OCI-LY7 (cell line): ENCODE measurements at regions not wholly inside any gene's neighbourhood (a gene's known extent, or its start where the extent isn't known, plus 50 kb on each side); places are given as distances from the start of the nearest gene placed in this dataset.

Source experiments
- BruUV-seq: library from RNA; stranded (reverse); fragments of 400-500 nt; replicated peaks from 2 replicates; lab custom pipeline; 2021; lab: Mats Ljungman, UMichigan
- CTCF ChIA-PET: fragments of 300-600 bp; sonication (Branson Sonifier 250); formaldehyde crosslinking; loops from one replicate; lab custom pipeline; 2022; ENCODE audit warnings: antibody characterized with exemption; ENCODE audit not compliant: unreplicated experiment; lab: Charles Lee
- POLR2A ChIA-PET: fragments of 300-600 bp; sonication (Branson Sonifier 250); formaldehyde crosslinking; loops from one replicate; lab custom pipeline; 2022; ENCODE audit warnings: antibody characterized with exemption; lab: Charles Lee
- DNase-seq: peaks from one replicate; pipeline ENCODE4 v3.0.0-alpha.2; 2015; ENCODE audit warnings: low spot score
- H2AFZ ChIP-seq: fragments of 200-600 bp; sonication (generic), shearing (Covaris generic); 2 replicates; pipeline ENCODE4 v1.6.1; 2014; ENCODE audit warnings: mild to moderate bottlenecking, antibody characterized with exemption, low read length, moderate library complexity
- H3K27ac ChIP-seq: fragments of 200-600 bp; sonication (generic); 2 replicates; pipeline ENCODE4 v1.5.1; 2014; ENCODE audit warnings: mixed run types, low read depth, mild to moderate bottlenecking, moderate library complexity, low read length, inconsistent platforms; ENCODE audit not compliant: poor library complexity, severe bottlenecking
- H3K36me3 ChIP-seq: fragments of 200-600 bp; sonication (generic); 2 replicates; pipeline ENCODE4 v1.6.1; 2014; ENCODE audit warnings: mild to moderate bottlenecking, antibody characterized with exemption, low read length, moderate library complexity, mixed read lengths; ENCODE audit not compliant: insufficient read depth
- H3K4me1 ChIP-seq: fragments of 200-600 bp; sonication (generic); 2 replicates; pipeline ENCODE4 v1.5.1; 2014; ENCODE audit warnings: mild to moderate bottlenecking, low read length; ENCODE audit not compliant: insufficient read depth, poor library complexity, severe bottlenecking
- H3K4me2 ChIP-seq: fragments of 200-600 bp; sonication (generic); 2 replicates; pipeline ENCODE4 v1.6.1; 2014; ENCODE audit warnings: mild to moderate bottlenecking, low read length
- H3K4me3 ChIP-seq: fragments of 200-600 bp; sonication (generic); 2 replicates; pipeline ENCODE4 v1.5.1; 2014; ENCODE audit warnings: mild to moderate bottlenecking, low read depth, low read length; ENCODE audit not compliant: poor library complexity, severe bottlenecking
- H3K79me2 ChIP-seq: fragments of 200-600 bp; sonication (generic); 2 replicates; pipeline ENCODE4 v1.6.1; 2016; ENCODE audit warnings: low read depth, mild to moderate bottlenecking, low read length, moderate library complexity, mixed read lengths; ENCODE audit not compliant: insufficient read depth
- H3K9me2 ChIP-seq: fragments of 200-600 bp; sonication (generic); 2 replicates; pipeline ENCODE4 v1.6.1; 2016; ENCODE audit warnings: mild to moderate bottlenecking, low read length, mixed read lengths; ENCODE audit not compliant: insufficient read depth
- H3K9me3 ChIP-seq: fragments of 200-600 bp; sonication (generic); 2 replicates; pipeline ENCODE4 v1.6.1; 2014; ENCODE audit warnings: mild to moderate bottlenecking, mixed run types, low read length, mixed read lengths
- H4K20me1 ChIP-seq: fragments of 200-600 bp; sonication (generic); 2 replicates; pipeline ENCODE4 v1.6.1; 2014; ENCODE audit warnings: mild to moderate bottlenecking, antibody characterized with exemption, low read length, moderate library complexity, mixed read lengths; ENCODE audit not compliant: insufficient read depth
- EZH2phosphoT487 ChIP-seq: fragments of 200-600 bp; sonication (generic); IDR thresholded peaks from 2 replicates; pipeline ENCODE4 v1.6.1; 2018; ENCODE audit warnings: low read depth, borderline replicate concordance, mild to moderate bottlenecking, mixed run types, antibody characterized with exemption, low read length, moderate library complexity, mixed read lengths
- intact Hi-C: fragments of 100-400 bp; cut with micrococcal nuclease; formaldehyde crosslinking; loops from one replicate; pipeline ENCODE4 v1.10.0; 2022; ENCODE audit not compliant: unreplicated experiment
- TF ChIP-seq, protein P1 (sequence below): fragments of 200-600 bp; sonication (generic); conservative IDR thresholded peaks from 2 replicates; pipeline ENCODE4 v1.5.1; 2014; ENCODE audit warnings: mild to moderate bottlenecking, antibody characterized with exemption, low read length, moderate library complexity, mixed read lengths

DNA sequence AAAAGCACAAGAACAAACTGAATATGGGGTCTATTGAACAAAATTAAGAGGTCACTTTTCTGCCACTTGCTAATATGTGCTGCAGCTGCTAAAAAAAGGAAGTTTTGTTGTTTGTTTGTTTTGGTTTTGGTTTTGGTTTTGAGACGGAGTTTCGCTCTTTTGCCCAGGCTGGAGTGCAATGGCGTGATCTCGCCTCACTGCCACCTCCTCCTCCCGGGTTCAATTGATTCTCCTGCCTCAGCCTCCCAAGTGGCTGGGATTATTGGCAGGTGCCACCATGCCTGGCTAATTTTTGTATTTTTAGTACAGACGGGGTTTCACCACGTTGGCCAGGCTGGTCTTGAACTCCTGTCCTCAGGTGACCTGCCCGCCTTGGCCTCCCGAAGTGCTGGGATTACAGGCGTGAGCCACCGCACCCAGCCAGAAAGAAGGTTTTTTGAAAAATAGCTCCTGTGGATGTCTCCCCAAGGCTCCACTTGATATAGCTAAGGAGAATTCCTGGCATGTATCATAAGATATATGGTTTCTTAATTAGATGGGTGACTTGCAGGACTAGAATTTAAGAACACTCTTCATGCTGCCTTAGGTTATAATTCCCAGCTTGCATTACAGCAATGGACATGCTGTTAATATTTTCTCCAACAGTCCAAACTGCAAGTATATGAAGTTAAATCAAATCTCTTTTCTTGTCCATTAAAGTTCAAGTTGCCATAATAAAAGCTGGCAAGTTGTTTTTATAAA, 237.6 kb upstream of the AMIGO2 start:
- Histone ChIP-seq H2AFZ (no peak overlapping the region; the same call in 1 of the 2 replicates), H3K4me1 (peaks cover 22% of the 10 kb centered on the region), H3K4me3 (no peak overlapping the region), H3K9me2 (no peaks in the 10 kb centered on the region), H3K79me2 (no peaks in the 10 kb centered on the region), H4K20me1 (no peaks in the 10 kb centered on the region), H3K9me3 (no peaks in the 10 kb centered on the region), H3K36me3 (no peaks in the 10 kb centered on the region), H3K27ac (no peak overlapping the region), H3K4me2 (peak overlapping the region; percentile 38; the same call in 1 of the 2 replicates)
- DNase-seq = peak; percentile 23
- BruUV-seq = no TSS peak
- ChIA-PET CTCF (interaction anchor here (1.0 kb wide), 1 partner anchor 80 kb away, joined by 3 read pairs; no protein-coding TSS in a partner anchor), POLR2A (interaction anchor here (0.6 to 1.2 kb wide), 2 partner anchors 67 to 122 kb away, joined by 3 read pairs; no protein-coding TSS in a partner anchor)
- intact Hi-C loops = no loop called here
- no peak for TF ChIP-seq EZH2phosphoT487

DNA sequence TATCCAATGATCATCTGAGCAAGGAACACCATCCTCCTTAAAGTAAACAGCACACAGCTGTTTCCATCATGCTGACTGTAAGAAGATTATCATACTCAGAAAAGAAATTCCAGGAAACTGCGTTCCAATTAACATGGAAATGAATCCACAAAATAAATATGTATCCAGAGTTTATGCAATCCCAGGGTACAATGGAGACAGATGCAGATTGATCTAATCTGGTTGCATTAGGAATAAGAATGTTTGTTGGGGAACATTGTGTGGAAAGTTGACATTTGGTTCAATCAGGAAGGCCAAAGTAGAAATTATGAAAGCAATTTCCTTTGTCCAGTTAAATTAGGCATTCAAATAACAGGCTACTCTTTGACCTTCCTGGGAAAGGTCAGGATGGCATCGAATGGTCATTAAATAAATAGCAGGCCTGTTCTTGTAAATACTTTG, 236.9 kb upstream of the AMIGO2 start:
- CTCF ChIA-PET = no interaction called here
- no peak overlapping the region for H3K4me3 ChIP-seq
- no peak overlapping the region for H3K27ac ChIP-seq
- H3K9me2 ChIP-seq = no peaks in the 10 kb centered on the region
- peaks cover 23% of the 10 kb centered on the region for H3K4me1 ChIP-seq
- no peak overlapping the region; the same call in 1 of the 2 replicates for H2AFZ ChIP-seq
- H3K36me3 ChIP-seq = no peaks in the 10 kb centered on the region
- intact Hi-C loops = no loop called here
- H4K20me1 ChIP-seq = no peaks in the 10 kb centered on the region
- H3K79me2 ChIP-seq = no peaks in the 10 kb centered on the region
- TF ChIP-seq EZH2phosphoT487 = no peak
- TF ChIP-seq, protein P1, sequence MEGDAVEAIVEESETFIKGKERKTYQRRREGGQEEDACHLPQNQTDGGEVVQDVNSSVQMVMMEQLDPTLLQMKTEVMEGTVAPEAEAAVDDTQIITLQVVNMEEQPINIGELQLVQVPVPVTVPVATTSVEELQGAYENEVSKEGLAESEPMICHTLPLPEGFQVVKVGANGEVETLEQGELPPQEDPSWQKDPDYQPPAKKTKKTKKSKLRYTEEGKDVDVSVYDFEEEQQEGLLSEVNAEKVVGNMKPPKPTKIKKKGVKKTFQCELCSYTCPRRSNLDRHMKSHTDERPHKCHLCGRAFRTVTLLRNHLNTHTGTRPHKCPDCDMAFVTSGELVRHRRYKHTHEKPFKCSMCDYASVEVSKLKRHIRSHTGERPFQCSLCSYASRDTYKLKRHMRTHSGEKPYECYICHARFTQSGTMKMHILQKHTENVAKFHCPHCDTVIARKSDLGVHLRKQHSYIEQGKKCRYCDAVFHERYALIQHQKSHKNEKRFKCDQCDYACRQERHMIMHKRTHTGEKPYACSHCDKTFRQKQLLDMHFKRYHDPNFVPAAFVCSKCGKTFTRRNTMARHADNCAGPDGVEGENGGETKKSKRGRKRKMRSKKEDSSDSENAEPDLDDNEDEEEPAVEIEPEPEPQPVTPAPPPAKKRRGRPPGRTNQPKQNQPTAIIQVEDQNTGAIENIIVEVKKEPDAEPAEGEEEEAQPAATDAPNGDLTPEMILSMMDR = no peak
- POLR2A ChIA-PET = interaction anchor here (0.6 kb wide), 1 partner anchor 77 kb away, joined by 4 read pairs; no protein-coding TSS in a partner anchor
- no peak for DNase-seq
- peak overlapping the region; percentile 38; the same call in 1 of the 2 replicates for H3K4me2 ChIP-seq
- BruUV-seq = no TSS peak
- no peaks in the 10 kb centered on the region for H3K9me3 ChIP-seq

DNA sequence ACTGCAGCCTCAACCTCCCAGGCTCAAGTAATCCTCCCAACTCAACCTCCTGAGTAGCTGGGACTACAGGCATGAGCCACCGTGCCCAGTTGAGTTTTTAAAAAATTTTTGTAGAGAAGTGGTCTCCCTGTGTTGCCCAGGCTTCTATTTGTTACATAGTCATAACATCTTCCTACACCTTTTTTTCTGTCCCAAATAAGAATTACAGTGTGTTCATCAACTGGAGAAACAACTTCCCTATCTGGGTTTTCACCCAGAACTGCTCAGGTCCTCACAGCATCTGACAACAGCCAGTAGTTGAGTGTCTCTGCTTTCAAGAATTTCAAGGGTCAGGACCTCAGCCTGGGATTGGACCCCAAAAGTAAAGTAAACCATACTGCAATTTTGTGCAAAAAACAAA, 235.2 kb upstream of the AMIGO2 start:
- 0 out of 2 replicates have a peak overlapping the region, but pooled peaks have one; percentile 22 for H2AFZ ChIP-seq
- no peaks in the 10 kb centered on the region for H3K9me2 ChIP-seq
- no peaks in the 10 kb centered on the region for H3K79me2 ChIP-seq
- TF ChIP-seq EZH2phosphoT487 = no peak
- TF ChIP-seq, protein P1 = no peak
- no peaks in the 10 kb centered on the region for H3K9me3 ChIP-seq
- BruUV-seq = no TSS peak
- no peak overlapping the region for H3K4me3 ChIP-seq
- H3K4me2 ChIP-seq = no peak overlapping the region
- ChIA-PET POLR2A (no interaction called here), CTCF (no interaction called here)
- intact Hi-C loops = loop anchor here (5.0 kb wide), 1 partner anchor 47 kb away; no protein-coding TSS in a partner anchor
- no peaks in the 10 kb centered on the region for H3K36me3 ChIP-seq
- no peaks in the 10 kb centered on the region for H4K20me1 ChIP-seq
- no peak overlapping the region for H3K27ac ChIP-seq
- peaks cover 23% of the 10 kb centered on the region for H3K4me1 ChIP-seq
- no peak for DNase-seq
